OCI-LY7 (cell line): ENCODE measurements at regions not wholly inside any gene's neighbourhood (a gene's known extent, or its start where the extent isn't known, plus 50 kb on each side); places are given as distances from the start of the nearest gene placed in this dataset.

Source experiments
- BruUV-seq: library from RNA; stranded (reverse); fragments of 400-500 nt; replicated peaks from 2 replicates; lab custom pipeline; 2021; lab: Mats Ljungman, UMichigan
- CTCF ChIA-PET: fragments of 300-600 bp; sonication (Branson Sonifier 250); formaldehyde crosslinking; loops from one replicate; lab custom pipeline; 2022; ENCODE audit warnings: antibody characterized with exemption; ENCODE audit not compliant: unreplicated experiment; lab: Charles Lee
- POLR2A ChIA-PET: fragments of 300-600 bp; sonication (Branson Sonifier 250); formaldehyde crosslinking; loops from one replicate; lab custom pipeline; 2022; ENCODE audit warnings: antibody characterized with exemption; lab: Charles Lee
- DNase-seq: peaks from one replicate; pipeline ENCODE4 v3.0.0-alpha.2; 2015; ENCODE audit warnings: low spot score
- H2AFZ ChIP-seq: fragments of 200-600 bp; sonication (generic), shearing (Covaris generic); 2 replicates; pipeline ENCODE4 v1.6.1; 2014; ENCODE audit warnings: mild to moderate bottlenecking, antibody characterized with exemption, low read length, moderate library complexity
- H3K27ac ChIP-seq: fragments of 200-600 bp; sonication (generic); 2 replicates; pipeline ENCODE4 v1.5.1; 2014; ENCODE audit warnings: mixed run types, low read depth, mild to moderate bottlenecking, moderate library complexity, low read length, inconsistent platforms; ENCODE audit not compliant: poor library complexity, severe bottlenecking
- H3K36me3 ChIP-seq: fragments of 200-600 bp; sonication (generic); 2 replicates; pipeline ENCODE4 v1.6.1; 2014; ENCODE audit warnings: mild to moderate bottlenecking, antibody characterized with exemption, low read length, moderate library complexity, mixed read lengths; ENCODE audit not compliant: insufficient read depth
- H3K4me1 ChIP-seq: fragments of 200-600 bp; sonication (generic); 2 replicates; pipeline ENCODE4 v1.5.1; 2014; ENCODE audit warnings: mild to moderate bottlenecking, low read length; ENCODE audit not compliant: insufficient read depth, poor library complexity, severe bottlenecking
- H3K4me2 ChIP-seq: fragments of 200-600 bp; sonication (generic); 2 replicates; pipeline ENCODE4 v1.6.1; 2014; ENCODE audit warnings: mild to moderate bottlenecking, low read length
- H3K4me3 ChIP-seq: fragments of 200-600 bp; sonication (generic); 2 replicates; pipeline ENCODE4 v1.5.1; 2014; ENCODE audit warnings: mild to moderate bottlenecking, low read depth, low read length; ENCODE audit not compliant: poor library complexity, severe bottlenecking
- H3K79me2 ChIP-seq: fragments of 200-600 bp; sonication (generic); 2 replicates; pipeline ENCODE4 v1.6.1; 2016; ENCODE audit warnings: low read depth, mild to moderate bottlenecking, low read length, moderate library complexity, mixed read lengths; ENCODE audit not compliant: insufficient read depth
- H3K9me2 ChIP-seq: fragments of 200-600 bp; sonication (generic); 2 replicates; pipeline ENCODE4 v1.6.1; 2016; ENCODE audit warnings: mild to moderate bottlenecking, low read length, mixed read lengths; ENCODE audit not compliant: insufficient read depth
- H3K9me3 ChIP-seq: fragments of 200-600 bp; sonication (generic); 2 replicates; pipeline ENCODE4 v1.6.1; 2014; ENCODE audit warnings: mild to moderate bottlenecking, mixed run types, low read length, mixed read lengths
- H4K20me1 ChIP-seq: fragments of 200-600 bp; sonication (generic); 2 replicates; pipeline ENCODE4 v1.6.1; 2014; ENCODE audit warnings: mild to moderate bottlenecking, antibody characterized with exemption, low read length, moderate library complexity, mixed read lengths; ENCODE audit not compliant: insufficient read depth
- EZH2phosphoT487 ChIP-seq: fragments of 200-600 bp; sonication (generic); IDR thresholded peaks from 2 replicates; pipeline ENCODE4 v1.6.1; 2018; ENCODE audit warnings: low read depth, borderline replicate concordance, mild to moderate bottlenecking, mixed run types, antibody characterized with exemption, low read length, moderate library complexity, mixed read lengths
- intact Hi-C: fragments of 100-400 bp; cut with micrococcal nuclease; formaldehyde crosslinking; loops from one replicate; pipeline ENCODE4 v1.10.0; 2022; ENCODE audit not compliant: unreplicated experiment
- TF ChIP-seq, protein P1 (sequence below): fragments of 200-600 bp; sonication (generic); conservative IDR thresholded peaks from 2 replicates; pipeline ENCODE4 v1.5.1; 2014; ENCODE audit warnings: mild to moderate bottlenecking, antibody characterized with exemption, low read length, moderate library complexity, mixed read lengths

GRCh38 chr6:115728171-115728570, 332.5 kb downstream of the FRK start:
- DNase-seq, result no peak
- BruUV-seq, result no TSS peak
- H3K4me2 ChIP-seq, result no peak overlapping the region
- ChIA-PET POLR2A (no interaction called here), CTCF (no interaction called here)
- no peak overlapping the region for H2AFZ ChIP-seq
- no peaks in the 10 kb centered on the region for H4K20me1 ChIP-seq
- no peaks in the 10 kb centered on the region for H3K79me2 ChIP-seq
- H3K36me3 ChIP-seq, result no peaks in the 10 kb centered on the region
- intact Hi-C loops, result no loop called here
- TF ChIP-seq, protein P1, sequence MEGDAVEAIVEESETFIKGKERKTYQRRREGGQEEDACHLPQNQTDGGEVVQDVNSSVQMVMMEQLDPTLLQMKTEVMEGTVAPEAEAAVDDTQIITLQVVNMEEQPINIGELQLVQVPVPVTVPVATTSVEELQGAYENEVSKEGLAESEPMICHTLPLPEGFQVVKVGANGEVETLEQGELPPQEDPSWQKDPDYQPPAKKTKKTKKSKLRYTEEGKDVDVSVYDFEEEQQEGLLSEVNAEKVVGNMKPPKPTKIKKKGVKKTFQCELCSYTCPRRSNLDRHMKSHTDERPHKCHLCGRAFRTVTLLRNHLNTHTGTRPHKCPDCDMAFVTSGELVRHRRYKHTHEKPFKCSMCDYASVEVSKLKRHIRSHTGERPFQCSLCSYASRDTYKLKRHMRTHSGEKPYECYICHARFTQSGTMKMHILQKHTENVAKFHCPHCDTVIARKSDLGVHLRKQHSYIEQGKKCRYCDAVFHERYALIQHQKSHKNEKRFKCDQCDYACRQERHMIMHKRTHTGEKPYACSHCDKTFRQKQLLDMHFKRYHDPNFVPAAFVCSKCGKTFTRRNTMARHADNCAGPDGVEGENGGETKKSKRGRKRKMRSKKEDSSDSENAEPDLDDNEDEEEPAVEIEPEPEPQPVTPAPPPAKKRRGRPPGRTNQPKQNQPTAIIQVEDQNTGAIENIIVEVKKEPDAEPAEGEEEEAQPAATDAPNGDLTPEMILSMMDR, result no peak
- no peak for TF ChIP-seq EZH2phosphoT487
- H3K9me3 ChIP-seq, result no peaks in the 10 kb centered on the region
- no peak overlapping the region for H3K4me3 ChIP-seq
- H3K9me2 ChIP-seq, result no peaks in the 10 kb centered on the region
- H3K27ac ChIP-seq, result no peak overlapping the region
- no peaks in the 10 kb centered on the region for H3K4me1 ChIP-seq

- POLR2A ChIA-PET, result interaction anchor here (1.0 kb wide), 1 partner anchor 11 kb away, joined by 3 read pairs; no protein-coding TSS in a partner anchor
- BruUV-seq, result no TSS peak
- Histone ChIP-seq H4K20me1 (no peaks in the 10 kb centered on the region), H3K4me2 (no peak overlapping the region), H2AFZ (no peak overlapping the region), H3K4me3 (no peak overlapping the region), H3K9me3 (no peaks in the 10 kb centered on the region), H3K27ac (no peak overlapping the region), H3K9me2 (no peaks in the 10 kb centered on the region), H3K36me3 (no peaks in the 10 kb centered on the region), H3K79me2 (no peaks in the 10 kb centered on the region), H3K4me1 (no peaks in the 10 kb centered on the region)
- DNase-seq, result no peak
- intact Hi-C loops, result no loop called here
- CTCF ChIA-PET, result no interaction called here
- no peak for TF ChIP-seq EZH2phosphoT487
- TF ChIP-seq, protein P1, result no peak
Observed at GRCh38 chr6:115721564-115721963, 339.1 kb downstream of the FRK start.

GRCh38 chr6:115720900-115721299, 339.8 kb downstream of the FRK start:
- H3K4me3 ChIP-seq, result no peak overlapping the region
- no peaks in the 10 kb centered on the region for H3K79me2 ChIP-seq
- DNase-seq, result no peak
- no TSS peak for BruUV-seq
- no peak overlapping the region for H3K4me2 ChIP-seq
- POLR2A ChIA-PET, result no interaction called here
- H2AFZ ChIP-seq, result no peak overlapping the region
- no peaks in the 10 kb centered on the region for H3K4me1 ChIP-seq
- no peaks in the 10 kb centered on the region for H3K9me3 ChIP-seq
- intact Hi-C loops, result no loop called here
- no peak overlapping the region for H3K27ac ChIP-seq
- H3K36me3 ChIP-seq, result no peaks in the 10 kb centered on the region
- H3K9me2 ChIP-seq, result no peaks in the 10 kb centered on the region
- no peak for TF ChIP-seq EZH2phosphoT487
- TF ChIP-seq, protein P1, result no peak
- H4K20me1 ChIP-seq, result no peaks in the 10 kb centered on the region
- CTCF ChIA-PET, result no interaction called here
